ENCODE measurements at regions not wholly inside any gene's neighbourhood (a gene's known extent, or its start where the extent isn't known, plus 50 kb on each side); places are given as distances from the start of the nearest gene placed in this dataset.

DNA sequence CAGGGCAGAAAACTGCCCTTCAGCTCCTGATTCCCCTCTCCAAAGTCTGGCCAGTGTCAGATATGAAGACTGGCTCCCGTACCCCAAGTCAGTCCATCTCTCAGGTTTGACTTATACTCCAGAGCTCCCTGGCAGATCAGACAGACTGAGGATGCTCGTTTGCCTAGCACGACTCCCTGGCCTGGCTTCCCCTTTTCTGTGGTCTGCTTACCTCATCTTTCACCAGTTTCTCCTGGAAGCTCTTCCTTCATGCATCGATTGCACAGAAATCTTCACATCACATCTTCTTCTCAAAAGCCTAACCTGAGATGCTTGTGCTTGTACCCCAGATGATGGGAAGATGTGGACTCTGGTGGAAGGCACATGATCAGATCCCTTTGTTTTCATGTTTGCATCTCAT lies 387.9 kb upstream of the POU3F3 start:
- DNase-seq, result no peak

DNA sequence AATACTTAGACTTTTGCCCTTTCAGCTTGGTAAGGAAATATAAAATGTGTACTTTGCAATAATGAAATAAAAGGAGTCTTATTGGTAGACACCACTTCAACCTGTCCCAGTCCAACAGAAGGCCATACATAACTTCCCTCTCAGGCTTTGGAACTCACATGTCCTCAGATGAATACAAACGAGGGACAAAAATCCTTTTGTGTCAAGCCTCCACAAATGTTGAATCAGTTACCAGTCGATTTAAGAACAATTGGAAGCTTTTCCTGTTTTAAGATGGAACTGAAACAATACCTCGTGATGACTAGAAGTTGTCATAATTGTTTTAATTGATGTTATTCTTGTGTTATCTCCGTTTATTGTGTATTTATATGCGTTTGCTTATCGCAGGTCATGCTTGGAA lies 385.1 kb upstream of the POU3F3 start:
- DNase-seq, result no peak

GRCh38 chr2:104472076-104472475 lies 381.8 kb upstream of the POU3F3 start:
- DNase-seq, result no peak

DNA sequence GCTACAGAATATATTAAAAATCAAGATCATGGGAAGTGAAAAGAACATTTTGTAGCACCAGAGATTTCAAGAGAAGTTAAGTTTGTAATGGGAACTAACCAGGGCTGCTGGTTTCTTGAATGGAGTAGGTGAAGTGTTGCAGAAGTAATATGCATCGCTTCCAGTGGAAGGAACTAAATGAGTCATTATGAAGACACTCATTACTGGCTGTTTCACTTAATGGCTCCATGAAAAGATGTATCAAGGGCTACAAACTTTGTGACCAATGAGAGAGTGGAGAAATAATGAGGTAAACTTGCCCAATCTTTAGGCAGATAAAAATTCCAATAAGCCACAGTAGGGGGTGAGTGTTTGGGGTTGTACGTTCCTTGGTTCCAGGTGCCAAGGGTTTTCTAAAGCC lies 380.4 kb upstream of the POU3F3 start:
- DNase-seq, result no peak

DNA sequence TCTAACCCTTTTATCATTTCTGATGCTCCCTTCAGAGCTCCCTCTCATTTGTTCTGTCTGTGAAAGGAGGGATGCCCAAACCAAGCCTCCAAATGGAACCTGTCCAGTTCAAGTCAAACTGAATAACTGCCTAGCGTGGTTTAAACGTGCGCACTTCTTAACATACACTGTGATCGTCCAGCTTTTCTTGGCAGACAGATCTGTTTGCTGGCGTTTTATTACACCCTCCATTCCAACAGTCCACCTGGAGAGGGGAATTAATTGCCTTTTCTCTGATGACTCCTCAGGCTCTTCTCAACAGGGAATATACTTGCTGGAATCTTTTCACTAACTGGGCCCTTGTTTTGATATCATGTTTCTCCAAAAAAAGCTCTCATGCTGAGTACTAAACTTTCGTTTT lies 379.2 kb upstream of the POU3F3 start:
- DNase-seq, result no peak

- DNase-seq, result no peak
Measured at GRCh38 chr2:104476075-104476474, 377.8 kb upstream of the POU3F3 start.

GRCh38 chr2:104476563-104476988 lies 377.3 kb upstream of the POU3F3 start:
- no peak for DNase-seq

DNA sequence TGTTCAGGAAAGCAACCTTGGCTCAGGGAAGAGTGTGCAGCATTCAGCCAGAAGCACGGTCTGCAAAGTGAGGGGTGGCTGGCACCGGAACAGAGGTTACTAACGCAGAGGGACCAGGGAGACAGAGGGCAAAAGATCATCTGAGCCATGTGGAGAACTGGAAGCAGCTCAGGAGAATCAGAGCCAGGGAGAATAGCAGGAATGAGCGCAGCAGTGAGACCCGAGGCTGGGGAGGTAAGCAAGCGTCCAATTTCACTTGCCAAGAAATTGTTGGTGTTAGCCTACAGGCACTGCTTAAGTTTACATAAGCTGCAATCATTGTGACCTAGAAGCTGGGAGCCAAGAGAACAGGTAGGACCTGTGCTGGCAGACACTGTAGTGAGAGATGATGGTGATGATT lies 372.6 kb upstream of the POU3F3 start:
- DNase-seq, result no peak

DNA sequence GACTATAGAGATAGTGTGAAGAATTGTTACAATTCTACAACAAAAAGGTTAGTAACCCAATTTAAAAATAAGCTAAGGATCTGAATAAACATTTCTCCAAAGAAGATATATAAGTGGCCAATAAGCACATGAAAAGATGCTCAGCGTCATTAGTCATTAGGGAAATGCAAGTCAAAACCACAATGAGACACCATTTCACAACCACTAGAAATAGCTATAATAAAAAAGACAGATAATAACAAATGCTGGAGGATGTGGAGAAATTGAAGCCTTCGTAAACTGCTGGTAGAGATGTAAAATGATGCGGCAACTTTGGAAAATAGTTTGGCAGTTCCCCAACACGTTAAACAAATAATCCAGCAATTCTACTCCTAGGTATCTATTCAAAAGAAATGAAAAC lies 366.5 kb upstream of the POU3F3 start:
- no peak for DNase-seq

GRCh38 chr2:104493698-104494097 lies 360.2 kb upstream of the POU3F3 start:
- no peak for DNase-seq

GRCh38 chr2:104501342-104501741 lies 352.6 kb upstream of the POU3F3 start:
- DNase-seq, result no peak

- no peak for DNase-seq
Measured at GRCh38 chr2:104501929-104502328, 352.0 kb upstream of the POU3F3 start.

- DNase-seq, result no peak
Measured at GRCh38 chr2:104502901-104503300, 351.0 kb upstream of the POU3F3 start.

- no peak for DNase-seq
Measured at GRCh38 chr2:104504331-104505073, 349.4 kb upstream of the POU3F3 start.

GRCh38 chr2:104518256-104518655 lies 335.7 kb upstream of the POU3F3 start:
- no peak for DNase-seq

- no peak for DNase-seq
Measured at GRCh38 chr2:104521247-104521646, 332.7 kb upstream of the POU3F3 start.

DNA sequence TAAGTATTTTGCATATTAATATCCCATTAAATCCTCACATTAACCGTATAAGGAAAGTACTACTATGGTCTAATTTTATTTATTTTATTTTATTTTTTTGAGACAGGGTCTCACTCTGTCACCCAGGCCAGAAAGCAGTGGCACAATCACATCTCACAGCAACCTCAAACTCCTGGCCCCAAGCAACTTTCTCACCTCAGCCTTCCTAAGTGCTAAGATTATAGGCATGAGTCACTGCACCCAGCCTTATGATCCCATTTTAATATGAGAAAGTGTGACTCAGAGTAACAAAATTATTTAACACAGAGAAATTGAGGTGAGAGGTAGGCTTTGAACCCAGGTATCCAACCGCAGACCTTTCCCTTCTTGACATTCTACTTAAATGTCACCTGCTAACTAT lies 330.0 kb upstream of the POU3F3 start:
- DNase-seq, result no peak

DNA sequence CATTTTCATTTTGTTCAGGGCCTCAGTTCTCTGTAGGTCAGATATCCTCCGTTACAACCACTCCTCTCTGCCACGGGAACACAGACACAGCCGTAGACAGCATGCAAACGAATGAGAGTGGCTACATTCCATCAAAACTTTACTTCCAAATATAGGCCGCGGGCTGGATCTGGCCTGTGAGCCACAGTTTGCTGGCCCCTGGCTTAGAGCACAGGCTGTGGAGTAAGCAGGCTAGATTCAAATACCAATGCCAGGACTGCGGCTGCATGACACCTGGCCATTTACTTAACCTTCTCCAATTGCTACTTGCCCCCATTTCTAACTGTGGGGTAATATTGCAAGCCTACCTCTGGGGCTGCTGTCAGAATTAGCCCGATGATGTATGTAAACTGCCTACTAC lies 325.8 kb upstream of the POU3F3 start:
- DNase-seq, result no peak

- no peak for DNase-seq
Measured at GRCh38 chr2:104531122-104531521, 322.8 kb upstream of the POU3F3 start.

GRCh38 chr2:104537116-104537515 lies 316.8 kb upstream of the POU3F3 start:
- DNase-seq, result no peak

- no peak for DNase-seq
Measured at GRCh38 chr2:104538077-104538476, 315.8 kb upstream of the POU3F3 start.

DNA sequence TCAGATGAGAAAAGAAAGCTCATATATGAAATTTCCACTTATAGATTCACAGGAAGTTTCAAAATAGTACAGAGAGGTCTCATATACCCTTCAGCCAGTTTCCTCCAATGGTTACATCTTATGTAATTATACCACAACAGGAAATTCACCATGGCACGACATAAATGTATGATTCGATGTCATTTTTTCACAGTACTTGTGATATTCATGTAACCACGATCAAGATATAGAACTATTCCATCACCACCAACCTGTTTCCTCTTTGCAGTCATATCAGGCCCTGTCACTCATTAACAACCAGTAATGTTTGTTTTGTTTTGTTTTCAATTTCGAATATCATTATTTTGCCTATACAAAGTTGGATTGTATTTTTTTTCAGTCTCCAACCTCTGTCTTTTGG lies 314.3 kb upstream of the POU3F3 start:
- no peak for DNase-seq

DNA sequence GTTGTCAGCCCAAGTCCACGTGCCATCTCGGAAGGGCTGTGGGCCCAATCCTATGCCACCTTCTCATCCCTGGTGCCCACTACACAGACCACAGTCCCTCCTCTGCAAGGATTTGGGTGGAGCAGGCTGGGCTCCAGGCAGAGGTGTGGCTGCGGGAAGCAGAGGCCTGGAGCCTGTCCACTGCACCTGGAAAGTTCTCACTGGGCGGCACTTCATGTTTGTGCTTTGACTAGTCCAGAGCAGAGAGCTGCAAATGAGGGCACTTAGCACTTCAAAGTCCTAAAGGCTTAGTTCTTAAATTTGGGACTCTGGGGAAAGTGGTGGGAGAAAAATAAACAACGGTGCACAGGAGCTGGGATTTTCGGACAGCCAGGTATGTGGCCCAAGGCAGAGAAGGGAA lies 308.9 kb upstream of the POU3F3 start:
- no peak for DNase-seq

- DNase-seq, result no peak
Measured at GRCh38 chr2:104546537-104546936, 307.4 kb upstream of the POU3F3 start.

- DNase-seq, result no peak
Measured at GRCh38 chr2:104547221-104547620, 306.7 kb upstream of the POU3F3 start.
